T-helper 22 cell (primary cell): ENCODE measurements at regions not wholly inside any gene's neighbourhood (a gene's known extent, or its start where the extent isn't known, plus 50 kb on each side); places are given as distances from the start of the nearest gene placed in this dataset.

ENCODE experiments used
- DNase-seq: peaks from one replicate; pipeline ENCODE4 v3.0.0-alpha.2; 2020; ENCODE audit warnings: low read depth

DNA sequence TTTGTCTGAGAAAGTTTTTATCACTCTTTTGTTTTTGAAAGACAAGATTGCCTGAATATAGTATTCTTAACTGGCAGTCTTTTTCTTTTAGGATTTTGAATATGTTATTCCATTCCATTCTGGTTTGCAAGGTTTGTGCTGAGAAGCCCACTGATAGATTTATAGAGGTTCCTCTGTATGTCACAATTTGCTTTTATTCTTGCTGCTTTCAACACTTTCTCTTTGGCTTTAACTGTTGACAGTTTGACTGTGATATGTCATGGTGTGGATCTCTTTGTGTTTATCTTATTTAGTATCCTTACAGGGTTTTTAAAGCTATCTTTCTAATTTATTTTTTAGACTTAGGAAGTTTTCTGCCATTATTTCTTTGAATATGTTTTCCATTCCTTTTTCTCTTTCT, 331.2 kb upstream of the ATP11B start:
- DNase-seq, result no peak

DNA sequence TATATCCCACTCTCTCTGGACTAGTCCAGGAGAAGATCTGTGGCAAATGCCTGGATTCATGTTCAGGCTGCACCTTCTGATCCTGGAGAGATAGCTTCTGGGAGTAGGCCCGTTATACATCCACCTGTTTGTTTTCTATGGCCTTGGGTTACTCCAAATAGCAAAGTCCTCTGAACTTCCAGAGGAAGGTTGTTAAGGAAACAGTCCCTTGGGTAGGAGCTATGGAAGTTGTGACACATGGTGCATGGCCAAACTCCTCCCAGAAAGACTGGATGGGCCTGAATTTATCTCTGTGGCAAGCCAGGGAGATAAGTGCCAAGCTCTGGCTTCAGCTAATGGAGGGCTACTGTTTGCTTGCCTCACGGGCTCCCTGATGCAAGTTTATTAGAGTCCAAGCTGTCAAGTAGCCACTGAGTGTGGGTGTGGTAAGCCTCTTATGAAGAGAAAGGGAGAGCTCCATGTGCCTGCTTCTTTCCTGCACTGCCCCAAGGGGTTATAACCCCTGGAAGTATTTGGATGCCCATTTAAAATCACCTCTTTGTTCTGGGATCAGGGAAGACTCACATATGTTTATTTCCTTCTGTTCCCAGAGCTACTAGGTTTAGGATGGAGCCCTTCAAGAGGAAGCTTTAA, 328.7 kb upstream of the ATP11B start:
- no peak for DNase-seq

DNA sequence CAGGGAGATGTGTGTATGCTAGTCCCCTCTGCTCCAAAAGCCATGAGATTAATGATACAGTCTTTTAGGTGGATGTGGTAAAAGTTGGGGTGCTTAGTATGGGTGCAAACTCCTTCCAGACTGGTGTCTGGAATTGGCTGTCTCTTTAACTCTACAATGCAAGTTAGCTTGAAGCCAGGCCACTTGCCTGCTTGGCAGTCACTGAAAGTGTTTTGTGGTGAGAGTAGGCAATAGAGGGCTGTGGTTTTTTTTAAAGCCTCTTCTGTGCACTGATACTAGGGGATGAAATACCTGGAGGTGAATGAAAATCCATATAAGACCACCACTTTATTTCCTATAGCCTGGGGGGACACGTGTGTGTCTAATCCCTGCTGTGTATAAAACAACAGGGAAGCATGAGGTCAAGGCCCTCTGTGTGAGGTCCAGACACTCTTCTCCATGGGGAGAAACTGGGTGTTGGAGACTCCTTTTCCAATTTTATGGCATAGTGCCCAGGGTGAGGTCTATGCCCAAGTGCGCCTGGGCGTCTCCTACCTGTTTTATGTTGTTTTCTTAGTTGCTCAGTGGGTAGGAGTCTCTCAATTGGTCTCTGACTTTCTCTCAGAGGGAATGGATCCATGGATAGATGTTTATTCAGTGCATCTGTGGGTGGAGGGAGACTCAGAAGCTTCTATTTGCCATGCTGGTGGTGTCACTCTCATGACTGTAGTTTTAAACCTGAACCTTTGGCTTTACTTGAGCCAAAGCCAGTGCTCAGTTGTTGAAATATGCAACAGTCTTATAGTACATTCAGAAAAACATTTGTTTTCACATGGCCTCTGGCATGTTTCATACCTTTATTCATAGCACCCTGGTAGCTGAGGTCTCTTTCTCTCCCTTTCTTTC, 327.8 kb upstream of the ATP11B start:
- DNase-seq, result no peak

DNA sequence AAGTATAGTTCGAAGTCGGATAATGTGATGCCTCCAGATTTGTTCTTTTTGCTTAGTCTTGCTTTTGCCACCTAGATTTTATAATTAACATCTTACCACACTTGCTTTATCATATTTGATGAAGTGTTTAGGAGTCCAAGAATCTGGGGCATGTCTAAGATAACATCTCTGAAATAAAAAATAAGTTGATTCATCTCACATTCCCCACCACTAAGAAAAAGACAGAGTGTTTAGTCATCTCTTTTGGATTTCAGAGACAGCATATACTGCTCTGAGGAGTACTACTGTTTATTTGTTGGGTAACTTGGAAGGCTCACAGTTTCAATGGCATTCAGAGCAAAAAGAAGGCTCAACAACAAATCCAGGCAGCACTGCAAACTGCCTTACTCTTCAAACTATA, 324.2 kb upstream of the ATP11B start:
- no peak for DNase-seq

DNA sequence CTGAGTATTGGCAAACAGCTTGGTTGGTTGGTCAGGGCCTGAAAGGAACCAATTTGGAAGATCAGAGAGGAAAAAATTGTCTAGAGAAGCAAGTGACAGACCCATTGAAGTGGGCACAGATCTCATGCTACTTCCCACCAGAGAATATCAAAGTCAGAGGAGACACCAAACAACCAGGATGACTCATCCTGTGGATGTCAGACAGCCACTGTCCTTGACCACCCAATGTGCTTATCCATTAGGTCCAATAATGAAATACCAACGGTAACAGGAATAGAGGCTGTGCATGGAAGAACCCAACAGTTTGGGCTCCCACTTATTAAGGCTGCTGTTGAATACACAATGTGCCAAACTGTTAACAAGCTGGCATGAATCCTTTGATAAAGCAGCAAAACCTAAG, 323.1 kb upstream of the ATP11B start:
- no peak for DNase-seq

DNA sequence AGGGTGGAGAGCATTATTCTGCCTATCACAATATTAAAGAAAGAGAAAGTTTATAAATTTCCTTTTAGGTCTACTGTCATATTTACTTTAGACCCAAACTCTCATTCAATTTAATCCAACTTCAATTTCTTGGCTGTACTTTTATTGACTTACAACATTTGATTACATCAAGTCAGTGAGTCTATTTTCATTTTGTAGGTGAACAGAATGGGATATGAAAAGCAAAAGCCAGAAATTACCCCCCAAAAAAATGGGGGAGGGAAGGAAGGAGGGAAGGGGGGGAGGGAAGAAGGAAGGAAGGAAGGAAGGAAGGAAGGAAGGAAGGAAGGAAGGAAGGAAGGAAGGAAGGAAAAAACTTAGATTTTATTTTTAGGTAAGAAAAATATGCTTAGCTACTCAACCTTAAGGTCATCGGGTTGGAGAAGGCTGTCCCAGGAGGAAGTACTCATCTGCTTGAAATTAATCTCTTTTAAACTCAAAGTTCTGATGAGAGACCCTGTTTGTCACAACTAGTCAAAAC, 320.1 kb upstream of the ATP11B start:
- no peak for DNase-seq

DNA sequence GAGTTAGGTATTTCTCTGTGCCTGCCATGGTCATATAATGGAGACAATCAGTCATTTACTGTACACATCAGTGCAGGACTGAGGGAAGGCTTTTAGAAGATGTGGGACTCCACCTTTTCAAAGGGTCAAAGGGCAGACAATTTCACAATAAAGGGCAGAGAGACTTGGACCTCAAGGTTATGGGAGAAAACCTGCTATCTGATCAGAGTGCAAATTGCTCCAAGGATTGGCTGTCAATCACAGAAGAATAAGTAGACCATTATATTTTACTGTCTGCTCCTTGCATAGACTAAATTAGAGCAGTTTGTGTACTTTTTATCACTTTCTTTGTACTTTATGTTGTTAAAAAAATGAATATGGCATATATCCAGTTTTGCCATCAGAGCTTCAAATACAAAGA, 314.9 kb upstream of the ATP11B start:
- DNase-seq, result no peak

DNA sequence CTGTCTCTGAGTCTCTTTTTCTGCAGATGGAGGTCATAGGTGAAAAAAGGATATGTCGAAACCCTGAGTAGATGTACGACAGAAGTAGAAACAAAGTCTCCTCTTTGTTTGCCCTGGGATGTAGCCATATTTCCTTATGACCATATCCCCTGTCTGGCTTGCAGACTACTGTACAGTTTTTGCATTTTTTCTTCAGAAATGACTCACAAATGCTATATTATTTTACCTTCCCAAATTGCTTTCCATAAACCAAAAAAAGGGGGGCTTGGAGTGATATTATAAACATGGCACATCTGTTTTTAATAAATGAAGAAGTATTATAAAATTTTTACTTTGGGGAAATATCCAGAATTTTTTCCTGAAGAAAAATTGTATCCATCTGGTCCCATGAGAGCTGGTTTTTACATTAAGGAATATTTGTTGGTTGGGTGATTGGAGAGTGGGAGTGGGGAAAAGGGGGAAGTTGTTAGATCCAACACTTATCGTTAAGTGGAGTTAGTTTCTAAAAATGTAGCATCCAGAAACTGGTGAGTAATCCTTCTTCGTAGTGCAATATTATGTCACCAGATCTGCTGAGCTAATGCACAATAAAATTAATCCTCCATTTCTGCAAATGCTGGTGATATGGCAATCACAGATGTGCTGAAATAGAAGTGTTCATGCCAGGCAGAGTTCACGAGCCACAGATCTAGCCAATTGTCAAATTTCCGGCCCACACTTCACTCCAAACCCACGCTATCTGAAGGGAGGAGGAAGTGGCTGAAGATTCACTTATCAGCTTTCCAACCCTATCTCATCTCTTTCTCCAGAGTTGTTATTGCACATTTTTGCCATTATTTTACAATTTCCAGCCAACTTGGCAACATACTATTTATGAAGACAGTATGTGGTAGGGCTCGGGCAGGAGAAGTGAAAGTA, 313.6 kb upstream of the ATP11B start:
- no peak for DNase-seq

DNA sequence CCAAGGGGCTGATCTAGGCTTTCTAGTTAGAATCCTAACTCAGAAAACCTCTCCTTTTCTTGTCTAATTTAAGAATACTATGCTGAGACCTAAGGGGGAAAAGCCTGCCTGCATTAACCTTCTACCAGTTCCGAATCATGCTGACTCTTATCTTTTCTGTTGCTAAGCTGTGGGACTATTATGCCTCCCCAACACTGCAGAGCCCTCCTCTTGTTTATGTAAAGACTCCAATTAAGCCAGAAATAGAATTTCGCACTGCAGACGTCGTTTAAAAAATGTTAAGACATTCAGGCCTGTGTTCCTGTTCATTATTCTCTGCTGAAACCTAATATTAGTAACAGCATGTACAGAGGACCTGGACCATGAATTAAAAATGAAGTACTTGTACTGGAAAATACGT, 310.6 kb upstream of the ATP11B start:
- DNase-seq, result no peak

DNA sequence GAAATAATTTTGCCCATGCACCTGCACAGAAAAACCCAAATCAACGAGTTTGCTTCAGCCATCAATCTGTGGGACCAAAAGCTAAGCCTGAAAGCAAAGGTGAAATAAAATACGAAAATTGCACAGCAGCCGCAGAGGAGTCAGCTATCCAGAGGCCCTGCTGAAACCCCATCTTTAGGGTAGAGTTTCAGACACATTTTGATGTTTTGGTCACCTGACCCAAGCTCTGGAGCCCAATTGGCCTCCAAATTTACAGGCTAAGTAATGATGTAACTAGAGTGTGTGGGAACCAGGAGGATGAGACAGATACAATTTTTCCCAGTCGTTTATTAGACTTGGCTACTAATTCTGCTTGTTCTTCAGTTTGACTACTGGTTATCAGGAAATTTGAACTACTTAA, 308.6 kb upstream of the ATP11B start:
- no peak for DNase-seq

DNA sequence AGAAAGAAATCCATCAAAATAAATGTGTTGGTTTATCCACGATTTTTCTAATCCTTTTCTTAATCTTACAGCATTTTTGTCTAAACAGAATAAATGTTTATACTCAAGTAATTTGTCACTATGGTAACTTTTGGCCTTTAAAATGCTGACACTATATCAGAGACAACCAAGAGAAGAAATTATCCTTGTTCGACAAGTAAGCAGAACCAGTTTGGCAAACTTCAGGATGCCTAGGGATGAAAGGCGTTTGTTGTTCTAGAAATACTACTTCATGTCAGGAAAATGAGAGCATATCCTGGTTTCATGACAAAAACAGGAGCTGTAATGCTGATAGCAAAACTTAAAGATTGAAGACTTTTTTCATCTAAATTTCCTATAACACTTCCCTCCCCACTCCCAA, 308.0 kb upstream of the ATP11B start:
- no peak for DNase-seq

DNA sequence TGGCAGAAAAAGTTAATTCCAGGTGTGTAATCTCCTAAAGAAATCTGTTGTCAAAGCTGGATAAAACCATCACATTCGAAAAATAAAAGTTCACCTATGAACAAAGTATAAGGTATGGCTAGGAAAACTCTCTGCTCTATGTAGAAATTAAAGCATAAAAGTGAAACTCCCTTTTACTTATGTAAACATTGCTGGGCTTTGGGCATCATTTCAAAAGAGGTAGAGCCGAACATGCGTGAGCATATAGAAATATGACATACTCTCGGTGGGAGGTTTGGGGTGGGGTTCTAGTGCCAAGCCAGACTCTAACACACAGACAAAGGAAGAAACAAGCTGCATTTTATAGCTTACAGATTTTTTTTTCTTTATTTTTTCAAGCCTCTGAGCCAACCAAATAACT, 306.8 kb upstream of the ATP11B start:
- no peak for DNase-seq

DNA sequence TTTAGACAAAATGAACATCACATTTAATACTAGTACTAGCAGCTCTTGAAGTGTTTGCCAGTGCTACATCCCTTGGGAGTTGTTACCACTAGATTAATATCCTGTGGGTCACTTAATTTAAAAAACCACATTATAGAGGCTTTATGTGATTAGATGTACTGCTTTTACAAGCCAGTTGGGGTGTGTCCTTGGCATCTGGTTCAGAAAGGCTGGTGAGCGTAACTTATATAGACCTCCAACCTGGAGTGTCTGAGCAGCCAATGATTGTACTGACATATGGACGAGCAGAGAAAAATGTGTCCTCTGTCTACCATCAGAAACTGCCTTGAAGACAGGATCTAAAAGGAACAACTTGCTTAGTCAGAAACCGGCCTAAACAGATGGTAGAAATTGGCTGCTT, 306.2 kb upstream of the ATP11B start:
- no peak for DNase-seq

DNA sequence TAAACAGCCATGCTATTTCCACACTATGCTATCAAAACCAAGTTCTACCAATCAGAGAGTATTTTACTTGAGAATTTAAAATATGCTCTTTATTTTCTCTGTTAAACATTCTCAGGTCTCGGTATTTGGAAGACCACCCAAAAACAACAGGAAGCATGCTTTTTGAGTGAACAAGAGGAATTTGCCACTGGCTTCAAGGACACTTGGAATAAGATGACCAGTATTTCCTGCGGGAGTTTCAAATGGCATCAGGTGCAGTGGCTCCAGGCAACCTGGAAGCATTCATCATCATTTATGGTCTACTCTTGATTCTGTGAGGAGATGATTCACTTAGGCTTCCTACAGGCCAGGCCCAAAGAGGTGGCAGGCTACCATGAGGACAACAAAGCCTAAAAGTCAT, 305.7 kb upstream of the ATP11B start:
- DNase-seq, result no peak

DNA sequence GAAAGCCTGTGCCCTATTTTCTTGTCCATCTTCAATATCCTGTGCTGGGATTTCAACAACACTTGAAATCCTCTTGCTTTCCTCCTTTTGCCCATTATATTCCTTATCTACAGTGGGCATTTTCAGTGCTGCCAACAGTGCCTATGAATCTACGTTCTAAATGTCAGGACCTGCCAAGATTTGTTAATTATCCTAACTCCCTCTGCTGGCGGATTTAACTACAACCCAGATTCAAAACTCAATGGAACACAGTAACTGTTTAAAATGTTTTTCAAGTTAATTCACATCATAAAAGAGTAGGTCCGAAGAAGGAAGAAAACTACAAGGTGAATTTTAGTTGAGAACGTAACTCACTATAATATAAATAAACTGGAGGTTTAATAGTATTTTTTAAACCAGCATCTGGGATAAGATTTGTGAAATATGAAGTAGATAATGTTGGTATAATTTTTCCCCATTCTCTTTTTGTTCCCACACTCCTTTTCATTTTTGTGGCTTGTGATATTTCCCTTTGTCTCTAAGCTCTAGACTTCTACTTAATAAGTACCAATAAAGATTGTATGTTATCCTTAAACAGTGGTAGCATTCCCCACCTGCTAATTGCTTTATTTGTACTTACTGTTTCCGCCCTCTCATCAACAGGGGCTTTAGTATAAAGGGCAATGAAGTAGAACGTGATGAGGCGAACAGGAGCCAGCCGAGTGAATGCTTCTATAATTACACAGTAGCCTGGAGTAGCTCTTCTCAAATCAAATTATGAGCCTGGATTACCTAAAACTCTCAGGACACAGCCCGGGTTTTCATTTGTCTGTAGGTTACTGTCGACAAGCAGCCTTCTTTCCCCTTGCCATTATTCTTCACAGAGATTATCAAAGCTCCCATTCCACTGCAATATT, 302.5 kb upstream of the ATP11B start:
- DNase-seq, result no peak

DNA sequence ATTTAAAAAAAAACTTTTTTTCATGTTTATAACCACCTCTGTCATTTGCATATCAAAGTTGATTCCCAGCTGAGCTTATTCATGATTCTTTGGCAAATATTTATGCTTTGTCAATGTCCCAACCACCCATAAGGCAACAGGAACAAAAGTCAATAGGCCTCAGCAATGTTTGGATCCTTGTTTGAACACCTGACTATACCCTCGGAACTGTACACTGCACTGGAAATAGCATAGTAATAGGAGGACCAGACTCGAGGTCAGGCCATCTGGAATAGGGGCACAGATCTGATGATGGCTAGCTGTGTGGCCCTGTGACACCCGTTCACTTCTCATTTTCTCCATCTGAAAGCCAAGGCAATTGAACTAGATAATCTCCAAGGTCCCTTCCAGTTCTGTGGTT, 301.7 kb upstream of the ATP11B start:
- no peak for DNase-seq

DNA sequence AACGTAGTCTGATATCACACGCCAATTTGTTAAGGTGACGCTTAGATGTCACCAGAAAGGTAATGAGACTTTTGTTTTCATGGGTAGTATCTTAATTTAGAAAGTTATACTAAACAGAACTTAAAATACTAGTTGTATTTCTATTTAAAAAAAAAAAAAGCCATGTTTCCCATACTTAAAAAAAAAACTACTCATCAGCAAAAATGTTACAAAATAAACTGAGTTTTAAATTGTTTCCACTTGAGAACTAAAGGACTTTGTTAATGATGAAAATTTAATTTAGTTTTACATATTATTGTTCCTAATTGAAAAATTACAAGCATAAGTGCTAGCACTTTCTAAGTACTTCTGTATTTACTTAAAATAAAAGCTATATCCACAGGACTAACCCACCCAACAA, 300.8 kb upstream of the ATP11B start:
- DNase-seq, result no peak

DNA sequence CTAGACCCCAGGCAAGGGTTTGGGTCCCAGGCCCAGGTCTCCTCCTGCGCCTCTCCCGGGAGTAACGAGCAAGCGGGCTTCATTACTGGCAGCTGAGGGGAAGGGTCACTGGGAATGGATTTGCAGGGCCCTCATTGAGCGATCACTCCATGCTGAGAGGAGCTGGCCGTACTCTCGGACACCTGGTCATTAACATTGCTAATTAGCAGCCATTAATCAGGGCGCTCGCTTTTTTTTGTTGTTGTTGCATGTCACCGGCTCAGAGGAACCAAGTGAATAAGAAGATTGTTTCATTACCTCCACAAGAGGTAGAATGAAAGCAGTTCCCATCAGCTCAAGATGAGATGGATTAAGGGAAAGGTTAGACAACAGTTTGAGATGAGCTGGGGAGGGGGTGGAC, 293.0 kb upstream of the ATP11B start:
- DNase-seq, result no peak

DNA sequence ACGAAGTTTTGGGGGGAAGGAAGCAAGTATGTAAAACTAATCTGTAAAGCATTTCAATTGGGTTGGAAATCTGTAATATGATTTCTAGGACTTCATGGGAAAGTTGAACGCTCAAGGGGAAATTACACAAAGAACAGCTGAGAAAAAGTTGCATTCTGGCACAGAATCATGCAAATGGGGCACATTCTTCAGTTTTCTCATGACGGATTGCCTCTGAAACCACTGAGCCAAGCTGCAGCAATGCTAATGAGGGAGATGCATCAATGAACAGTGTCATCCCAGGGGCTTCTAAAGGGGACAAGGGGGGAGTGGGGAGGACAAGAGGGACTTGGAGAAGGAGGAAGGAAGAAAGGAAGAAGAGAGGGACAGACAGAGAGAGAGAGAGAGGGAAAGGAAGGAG, 291.4 kb upstream of the ATP11B start:
- no peak for DNase-seq

DNA sequence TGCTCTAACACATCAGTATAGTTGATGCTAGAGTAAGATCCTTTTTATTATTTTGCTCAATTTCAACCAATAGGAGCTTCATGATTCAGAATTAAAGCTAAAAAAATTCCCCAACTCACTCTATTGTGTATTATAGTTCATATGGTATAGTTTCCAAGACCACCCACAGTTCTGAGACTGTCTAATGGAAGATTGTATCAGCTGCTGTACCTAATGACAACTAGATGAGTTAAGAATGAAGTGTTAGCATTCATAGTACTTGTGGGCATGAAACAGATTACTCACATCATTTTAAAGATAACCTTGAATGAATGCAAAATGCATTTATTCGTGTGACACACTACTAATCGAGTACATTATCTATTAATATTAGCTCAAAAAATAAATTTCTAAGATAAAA, 289.9 kb upstream of the ATP11B start:
- no peak for DNase-seq

DNA sequence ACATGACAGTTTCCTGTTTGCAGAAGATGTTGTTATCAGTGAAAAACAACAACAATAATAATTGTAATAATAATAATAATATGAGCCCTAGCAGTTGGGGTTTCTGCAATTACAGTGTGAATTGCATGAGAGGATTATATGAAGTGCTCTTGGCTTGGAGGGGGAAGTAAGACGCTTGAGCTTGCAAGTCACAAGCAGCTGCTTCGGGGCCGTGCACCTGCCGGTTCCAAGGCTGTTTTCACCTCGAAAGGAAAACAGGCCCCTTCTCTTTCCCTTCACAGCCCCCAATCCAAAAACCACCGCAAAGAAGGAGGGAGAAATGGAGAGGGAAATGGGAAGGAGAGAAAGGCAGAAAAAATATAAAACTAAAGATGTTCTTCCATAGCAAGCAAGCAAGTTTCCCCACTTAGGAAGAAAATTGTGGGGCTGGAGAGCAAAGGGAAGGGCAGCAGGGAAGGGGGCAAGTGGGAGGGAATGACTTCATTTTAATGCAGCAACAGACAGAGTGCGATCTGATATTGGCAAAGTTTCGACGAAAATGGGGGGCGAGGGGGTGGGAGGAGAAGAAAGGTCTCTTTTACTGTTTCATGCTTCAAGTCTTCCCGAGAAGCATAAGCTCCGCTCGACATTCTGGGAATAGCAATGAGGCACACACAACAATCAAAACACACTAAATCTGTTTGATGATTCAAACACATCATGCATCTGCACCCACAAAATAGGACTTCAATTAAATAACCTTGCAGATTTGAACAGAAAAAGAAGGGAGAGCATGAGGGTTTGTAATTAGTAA, 284.2 kb upstream of the ATP11B start:
- DNase-seq, result no peak
